ENCODE measurements at regions not wholly inside any gene's neighbourhood (a gene's known extent, or its start where the extent isn't known, plus 50 kb on each side); places are given as distances from the start of the nearest gene placed in this dataset.
"Not testable (repeated sequence)": the region's sequence is repeated elsewhere in the genome, so short reads cannot be mapped to it uniquely, and the experiment has no call there.

GRCh38 chr6:121531658-121532169 lies 96.3 kb downstream of the GJA1 start:
- DNase-seq, result no peak
- no peaks in the 10 kb centered on the region for H3K27me3 Mint-ChIP-seq
- no peaks in the 10 kb centered on the region for H3K4me1 Mint-ChIP-seq
- no peaks in the 10 kb centered on the region for H3K9me3 Mint-ChIP-seq
- H3K27ac Mint-ChIP-seq, result no peak overlapping the region
- no peaks in the 10 kb centered on the region for H3K36me3 Mint-ChIP-seq
- no peak overlapping the region for H3K4me3 Mint-ChIP-seq

- no peaks in the 10 kb centered on the region for H3K9me3 Mint-ChIP-seq
- no peaks in the 10 kb centered on the region for H3K36me3 Mint-ChIP-seq
- DNase-seq, result no peak
- H3K4me3 Mint-ChIP-seq, result no peak overlapping the region
- no peaks in the 10 kb centered on the region for H3K27me3 Mint-ChIP-seq
- no peak overlapping the region for H3K27ac Mint-ChIP-seq
- H3K4me1 Mint-ChIP-seq, result no peaks in the 10 kb centered on the region
Measured at GRCh38 chr6:121533321-121533841, 97.9 kb downstream of the GJA1 start.

GRCh38 chr6:121535777-121536176 lies 100.3 kb downstream of the GJA1 start:
- H3K4me3 Mint-ChIP-seq, result no peak overlapping the region
- no peaks in the 10 kb centered on the region for H3K36me3 Mint-ChIP-seq
- DNase-seq, result no peak
- no peaks in the 10 kb centered on the region for H3K27me3 Mint-ChIP-seq
- H3K27ac Mint-ChIP-seq, result no peak overlapping the region
- H3K9me3 Mint-ChIP-seq, result no peaks in the 10 kb centered on the region
- H3K4me1 Mint-ChIP-seq, result no peaks in the 10 kb centered on the region

- H3K36me3 Mint-ChIP-seq, result no peaks in the 10 kb centered on the region
- H3K4me1 Mint-ChIP-seq, result no peaks in the 10 kb centered on the region
- no peaks in the 10 kb centered on the region for H3K27me3 Mint-ChIP-seq
- no peaks in the 10 kb centered on the region for H3K9me3 Mint-ChIP-seq
- DNase-seq, result no peak
- H3K4me3 Mint-ChIP-seq, result no peak overlapping the region
- no peak overlapping the region for H3K27ac Mint-ChIP-seq
Measured at GRCh38 chr6:121536345-121536744, 100.9 kb downstream of the GJA1 start.

GRCh38 chr6:121539439-121539838 lies 104.0 kb downstream of the GJA1 start:
- Mint-ChIP-seq H3K36me3 (no peaks in the 10 kb centered on the region), H3K4me1 (no peaks in the 10 kb centered on the region)

GRCh38 chr6:121540210-121540609 lies 104.8 kb downstream of the GJA1 start:
- no peaks in the 10 kb centered on the region for H3K4me1 Mint-ChIP-seq
- H3K27ac Mint-ChIP-seq, result no peak overlapping the region
- no peak for DNase-seq
- H3K36me3 Mint-ChIP-seq, result no peaks in the 10 kb centered on the region
- no peak overlapping the region for H3K4me3 Mint-ChIP-seq
- H3K27me3 Mint-ChIP-seq, result no peaks in the 10 kb centered on the region
- no peaks in the 10 kb centered on the region for H3K9me3 Mint-ChIP-seq

More at GRCh38 chr6:121539439-121539838, 104.0 kb downstream of the GJA1 start:
- Mint-ChIP-seq H3K27me3 (no peaks in the 10 kb centered on the region), H3K9me3 (no peaks in the 10 kb centered on the region), H3K27ac (no peak overlapping the region), H3K4me3 (no peak overlapping the region)
- DNase-seq, result no peak

GRCh38 chr6:121544691-121545090 lies 109.2 kb downstream of the GJA1 start:
- H3K36me3 Mint-ChIP-seq, result no peaks in the 10 kb centered on the region
- no peak overlapping the region for H3K27ac Mint-ChIP-seq
- no peaks in the 10 kb centered on the region for H3K9me3 Mint-ChIP-seq
- no peak for DNase-seq
- H3K4me1 Mint-ChIP-seq, result no peaks in the 10 kb centered on the region
- H3K4me3 Mint-ChIP-seq, result no peak overlapping the region
- H3K27me3 Mint-ChIP-seq, result no peaks in the 10 kb centered on the region

- Mint-ChIP-seq H3K27ac (no peak overlapping the region), H3K4me1 (no peaks in the 10 kb centered on the region), H3K36me3 (no peaks in the 10 kb centered on the region), H3K4me3 (no peak overlapping the region), H3K27me3 (no peaks in the 10 kb centered on the region), H3K9me3 (peaks cover 2% of the 10 kb centered on the region)
- DNase-seq, result no peak
Measured at GRCh38 chr6:121548131-121548530, 112.7 kb downstream of the GJA1 start.

- no peaks in the 10 kb centered on the region for H3K4me1 Mint-ChIP-seq
- DNase-seq, result no peak
- no peak overlapping the region for H3K4me3 Mint-ChIP-seq
- H3K27ac Mint-ChIP-seq, result no peak overlapping the region
- H3K27me3 Mint-ChIP-seq, result no peaks in the 10 kb centered on the region
- H3K36me3 Mint-ChIP-seq, result no peaks in the 10 kb centered on the region
- peaks cover 2% of the 10 kb centered on the region for H3K9me3 Mint-ChIP-seq
Measured at GRCh38 chr6:121549736-121550135, 114.3 kb downstream of the GJA1 start.

GRCh38 chr6:121550491-121551010 lies 115.1 kb downstream of the GJA1 start:
- no peaks in the 10 kb centered on the region for H3K4me1 Mint-ChIP-seq
- H3K27me3 Mint-ChIP-seq, result no peaks in the 10 kb centered on the region
- no peaks in the 10 kb centered on the region for H3K36me3 Mint-ChIP-seq
- DNase-seq, result no peak
- H3K27ac Mint-ChIP-seq, result no peak overlapping the region
- H3K4me3 Mint-ChIP-seq, result no peak overlapping the region
- peaks cover 2% of the 10 kb centered on the region for H3K9me3 Mint-ChIP-seq

- Mint-ChIP-seq H3K9me3 (peaks cover 2% of the 10 kb centered on the region), H3K4me1 (no peaks in the 10 kb centered on the region), H3K27ac (no peak overlapping the region), H3K36me3 (peaks cover 2% of the 10 kb centered on the region), H3K27me3 (no peaks in the 10 kb centered on the region), H3K4me3 (no peak overlapping the region)
- no peak for DNase-seq
Measured at GRCh38 chr6:121555201-121555600, 119.8 kb downstream of the GJA1 start.

GRCh38 chr6:121556149-121556548 lies 120.7 kb downstream of the GJA1 start:
- H3K4me1 Mint-ChIP-seq, H3K4me3 Mint-ChIP-seq, H3K27ac Mint-ChIP-seq, H3K36me3 Mint-ChIP-seq, DNase-seq, H3K9me3 Mint-ChIP-seq, H3K27me3 Mint-ChIP-seq: not testable (repeated sequence)

GRCh38 chr6:121557146-121557940 lies 121.9 kb downstream of the GJA1 start:
- Mint-ChIP-seq H3K36me3 (peaks cover 2% of the 10 kb centered on the region), H3K27ac (no peak overlapping the region), H3K9me3 (no peaks in the 10 kb centered on the region), H3K4me3 (no peak overlapping the region), H3K4me1 (no peaks in the 10 kb centered on the region), H3K27me3 (no peaks in the 10 kb centered on the region)
- DNase-seq, result no peak

- Mint-ChIP-seq H3K4me3 (no peak overlapping the region), H3K4me1 (no peaks in the 10 kb centered on the region), H3K27me3 (no peaks in the 10 kb centered on the region), H3K27ac (no peak overlapping the region), H3K36me3 (peaks cover 5% of the 10 kb centered on the region), H3K9me3 (peaks cover 8% of the 10 kb centered on the region)
- no peak for DNase-seq
Measured at GRCh38 chr6:121559611-121560269, 124.3 kb downstream of the GJA1 start.

GRCh38 chr6:121560476-121560875 lies 125.0 kb downstream of the GJA1 start:
- no peak overlapping the region for H3K4me3 Mint-ChIP-seq
- H3K4me1 Mint-ChIP-seq, result no peaks in the 10 kb centered on the region
- DNase-seq, result no peak
- H3K27ac Mint-ChIP-seq, result no peak overlapping the region
- peaks cover 6% of the 10 kb centered on the region for H3K36me3 Mint-ChIP-seq
- no peaks in the 10 kb centered on the region for H3K27me3 Mint-ChIP-seq
- H3K9me3 Mint-ChIP-seq, result peaks cover 11% of the 10 kb centered on the region

All from activated naive CD8-positive, alpha-beta T cell treated with anti-CD3 and anti-CD28 coated beads for 36 hours (primary cell).